Tibial nerve (tissue), 4 donors: ENCODE measurements at regions not wholly inside any gene's neighbourhood (a gene's known extent, or its start where the extent isn't known, plus 50 kb on each side); places are given as distances from the start of the nearest gene placed in this dataset.

Experiments
- DNase-seq, 2 donors: peaks; one replicate each; pipeline ENCODE4 v3.0.0-alpha.2; 2019; ENCODE audit warnings: low spot score in 2 of 2
- H3K27ac ChIP-seq, 4 donors: fragments of 200-600 bp; sonication (generic) in 3 of 4; one replicate each; pipeline ENCODE4 v1.5.1; 2017 to 2019; ENCODE audit warnings: mild to moderate bottlenecking in 1 of 4
- H3K27me3 ChIP-seq, 2 donors: fragments of 200-600 bp; sonication (generic) in 1 of 2; one replicate each; pipeline versions ENCODE4 v1.5.1 to v1.6.0; 2017 to 2019
- H3K36me3 ChIP-seq, 3 donors: fragments of 200-600 bp; sonication (generic); one replicate each; pipeline ENCODE4 v1.5.1; 2018 to 2019
- H3K4me1 ChIP-seq, 4 donors: fragments of 200-600 bp; sonication (generic) in 3 of 4; one replicate each; pipeline ENCODE4 v1.5.1; 2017 to 2019
- H3K4me3 ChIP-seq, 4 donors: fragments of 200-600 bp; sonication (generic) in 3 of 4; one replicate each; pipeline ENCODE4 v1.5.1; 2017 to 2019; ENCODE audit warnings: mild to moderate bottlenecking in 1 of 4, moderate library complexity in 1 of 4
- H3K9me3 ChIP-seq, 4 donors: fragments of 200-600 bp; sonication (generic) in 3 of 4; one replicate each; pipeline ENCODE4 v1.5.1; 2017 to 2019
- EP300 ChIP-seq, 2 donors: sonication (generic); formaldehyde crosslinking; IDR thresholded peaks; one replicate each; pipeline ENCODE4 v1.6.1; 2017; ENCODE audit warnings: antibody characterized with exemption in 2 of 2, mild to moderate bottlenecking in 1 of 2
- POLR2A ChIP-seq, 2 donors: fragments of 450-650 bp; IDR thresholded peaks; one replicate each; pipeline ENCODE4 v1.6.1; 2017; ENCODE audit warnings: antibody characterized with exemption in 2 of 2, mild to moderate bottlenecking in 2 of 2, moderate library complexity in 2 of 2
- WGBS, 2 donors: methylation state at CpG; one replicate each; pipeline ENCODE4 v1.1.5; 2018; 5-methylcytosine and 5-hydroxymethylcytosine counted together
- TF ChIP-seq, protein P1 (sequence below), 5 experiments: fragments of 200-600 bp in 3 of 5; fragments of 450-650 bp in 2 of 5; sonication (generic) in 3 of 5; IDR thresholded peaks; one replicate each; pipeline ENCODE4 v1.5.1; 2016 to 2019; ENCODE audit warnings: antibody characterized with exemption in 5 of 5, mild to moderate bottlenecking in 3 of 5, moderate library complexity in 2 of 5

DNA sequence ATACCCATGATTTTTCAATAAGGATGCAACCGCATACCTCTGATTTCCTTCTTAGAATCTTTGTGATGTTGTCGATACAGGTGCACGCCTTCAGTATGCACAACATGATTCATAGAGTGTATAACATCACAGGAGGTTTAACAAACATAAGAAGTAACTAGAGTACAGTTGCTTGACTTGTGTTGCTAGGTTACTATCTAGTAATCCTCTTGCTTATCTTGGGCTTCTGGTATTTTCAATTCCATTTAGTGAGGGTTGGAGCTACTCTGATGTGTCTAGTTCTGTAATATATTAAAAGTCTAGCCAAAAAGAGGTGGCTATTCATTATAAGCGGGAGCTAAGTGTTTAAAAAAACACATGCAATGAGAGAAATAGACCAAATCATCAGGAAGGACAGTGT is 85.5 kb upstream of the TENT5A start:
- Histone ChIP-seq H3K27ac (no peak overlapping the region), H3K36me3 (no peaks in the 10 kb centered on the region), H3K9me3 (no peaks in the 10 kb centered on the region), H3K27me3 (no peaks in the 10 kb centered on the region), H3K4me1 (no peaks in the 10 kb centered on the region), H3K4me3 (no peak overlapping the region)
- WGBS, 2 donors, result 92 to 97% methylated on average over 4 of the region's 4 CpGs
- DNase-seq, result no peak
- no peak for TF ChIP-seq POLR2A (IDR thresholded peaks at IDR 0.05)
- TF ChIP-seq, protein P1, sequence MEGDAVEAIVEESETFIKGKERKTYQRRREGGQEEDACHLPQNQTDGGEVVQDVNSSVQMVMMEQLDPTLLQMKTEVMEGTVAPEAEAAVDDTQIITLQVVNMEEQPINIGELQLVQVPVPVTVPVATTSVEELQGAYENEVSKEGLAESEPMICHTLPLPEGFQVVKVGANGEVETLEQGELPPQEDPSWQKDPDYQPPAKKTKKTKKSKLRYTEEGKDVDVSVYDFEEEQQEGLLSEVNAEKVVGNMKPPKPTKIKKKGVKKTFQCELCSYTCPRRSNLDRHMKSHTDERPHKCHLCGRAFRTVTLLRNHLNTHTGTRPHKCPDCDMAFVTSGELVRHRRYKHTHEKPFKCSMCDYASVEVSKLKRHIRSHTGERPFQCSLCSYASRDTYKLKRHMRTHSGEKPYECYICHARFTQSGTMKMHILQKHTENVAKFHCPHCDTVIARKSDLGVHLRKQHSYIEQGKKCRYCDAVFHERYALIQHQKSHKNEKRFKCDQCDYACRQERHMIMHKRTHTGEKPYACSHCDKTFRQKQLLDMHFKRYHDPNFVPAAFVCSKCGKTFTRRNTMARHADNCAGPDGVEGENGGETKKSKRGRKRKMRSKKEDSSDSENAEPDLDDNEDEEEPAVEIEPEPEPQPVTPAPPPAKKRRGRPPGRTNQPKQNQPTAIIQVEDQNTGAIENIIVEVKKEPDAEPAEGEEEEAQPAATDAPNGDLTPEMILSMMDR (IDR thresholded peaks at IDR 0.05), result no peak
- TF ChIP-seq EP300 (IDR thresholded peaks at IDR 0.05), result no peak

DNA sequence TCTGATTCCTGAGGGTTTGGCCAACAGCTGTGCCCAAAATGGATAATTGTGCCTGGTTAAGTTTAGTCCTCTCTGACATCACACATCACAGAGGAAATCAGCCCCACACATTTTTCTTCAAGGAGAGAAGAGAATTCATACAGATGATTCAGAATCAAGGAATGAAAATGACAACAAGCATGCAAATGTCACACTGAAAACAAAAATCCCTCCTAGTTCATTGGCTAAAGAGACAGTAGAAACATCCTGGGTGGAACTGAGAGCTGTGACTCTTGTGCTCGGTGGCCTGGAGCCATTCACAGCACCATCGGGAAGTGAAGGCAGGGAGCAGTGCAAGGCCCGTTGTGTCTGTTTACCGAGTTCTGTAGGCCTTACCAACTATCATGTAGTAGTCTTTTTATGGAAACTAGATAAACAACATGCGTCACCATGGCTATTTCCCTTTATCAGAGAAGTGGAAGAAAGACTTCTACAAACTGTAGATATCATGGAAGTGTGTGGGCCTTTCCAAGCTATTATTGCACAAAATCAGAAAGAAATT is 81.7 kb upstream of the TENT5A start:
- 64 to 73% methylated on average over 5 of the region's 5 CpGs for WGBS, 2 donors
- Histone ChIP-seq H3K36me3 (no peaks in the 10 kb centered on the region), H3K9me3 (no peaks in the 10 kb centered on the region), H3K27me3 (no peaks in the 10 kb centered on the region), H3K4me1 (peaks cover 0 to 4% (median 0%) of the 10 kb centered on the region in 4 donors), H3K27ac (peak overlapping the region in 1 of 4 donors; percentile 10), H3K4me3 (no peak overlapping the region)
- TF ChIP-seq, protein P1 (IDR thresholded peaks at IDR 0.05), result no peak
- TF ChIP-seq POLR2A (IDR thresholded peaks at IDR 0.05), result no peak
- no peak for TF ChIP-seq EP300 (IDR thresholded peaks at IDR 0.05)
- no peak for DNase-seq

DNA sequence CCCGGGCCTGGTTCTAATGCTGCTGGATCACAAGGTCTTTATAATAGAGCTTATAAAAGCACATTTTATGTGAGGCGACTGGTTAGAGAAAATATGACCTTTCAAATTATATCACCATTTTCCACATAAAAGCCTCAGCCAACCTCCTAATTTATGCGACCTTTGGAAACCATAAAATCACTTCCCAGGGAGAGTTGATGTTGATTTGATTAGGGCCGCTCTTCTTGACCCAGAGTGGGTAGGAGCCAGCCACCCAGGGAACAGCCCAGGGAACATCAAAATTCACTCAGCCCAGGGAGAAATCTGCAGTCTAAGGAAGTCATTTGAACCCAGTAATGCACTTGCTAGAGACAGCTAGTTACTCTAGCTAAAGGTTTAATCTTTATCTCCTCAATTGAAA is 79.8 kb upstream of the TENT5A start:
- TF ChIP-seq POLR2A (IDR thresholded peaks at IDR 0.05), result no peak
- peaks cover 0 to 4% (median 0%) of the 10 kb centered on the region in 4 donors for H3K4me1 ChIP-seq
- H3K27ac ChIP-seq, result no peak overlapping the region
- H3K36me3 ChIP-seq, result no peaks in the 10 kb centered on the region
- no peaks in the 10 kb centered on the region for H3K27me3 ChIP-seq
- no peak overlapping the region for H3K4me3 ChIP-seq
- DNase-seq, result no peak
- H3K9me3 ChIP-seq, result peaks cover 0 to 6% (median 0%) of the 10 kb centered on the region in 4 donors
- 32 to 38% methylated on average over 4 of the region's 4 CpGs for WGBS, 2 donors

DNA sequence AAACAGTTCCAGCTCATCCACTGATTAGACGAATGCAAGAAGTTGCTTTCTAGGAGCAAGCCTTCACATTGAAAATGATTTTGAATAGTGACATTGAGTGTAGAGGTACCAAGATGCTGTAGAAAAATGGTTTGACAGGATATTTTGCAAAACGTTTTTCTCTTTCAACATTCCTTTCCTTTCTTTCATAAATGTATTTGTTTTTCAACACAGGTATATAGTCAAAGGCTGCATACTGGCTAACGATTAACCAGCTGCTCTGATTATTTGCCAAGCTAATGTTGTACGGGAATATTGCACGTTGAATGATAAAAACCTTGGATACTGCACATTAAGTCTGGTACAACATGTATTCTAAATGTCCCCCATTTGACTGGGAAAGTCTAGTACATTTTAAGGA is 78.8 kb upstream of the TENT5A start:
- Histone ChIP-seq H3K4me3 (no peak overlapping the region), H3K9me3 (peaks cover 0 to 14% (median 4%) of the 10 kb centered on the region in 4 donors), H3K36me3 (no peaks in the 10 kb centered on the region), H3K27me3 (no peaks in the 10 kb centered on the region), H3K4me1 (peaks cover 0 to 4% (median 0%) of the 10 kb centered on the region in 4 donors), H3K27ac (no peak overlapping the region)
- TF ChIP-seq EP300 (IDR thresholded peaks at IDR 0.05), result no peak
- TF ChIP-seq, protein P1 (IDR thresholded peaks at IDR 0.05), result no peak
- TF ChIP-seq POLR2A (IDR thresholded peaks at IDR 0.05), result no peak
- no peak for DNase-seq
- WGBS, 2 donors, result 77 to 78% methylated on average over 5 of the region's 5 CpGs

DNA sequence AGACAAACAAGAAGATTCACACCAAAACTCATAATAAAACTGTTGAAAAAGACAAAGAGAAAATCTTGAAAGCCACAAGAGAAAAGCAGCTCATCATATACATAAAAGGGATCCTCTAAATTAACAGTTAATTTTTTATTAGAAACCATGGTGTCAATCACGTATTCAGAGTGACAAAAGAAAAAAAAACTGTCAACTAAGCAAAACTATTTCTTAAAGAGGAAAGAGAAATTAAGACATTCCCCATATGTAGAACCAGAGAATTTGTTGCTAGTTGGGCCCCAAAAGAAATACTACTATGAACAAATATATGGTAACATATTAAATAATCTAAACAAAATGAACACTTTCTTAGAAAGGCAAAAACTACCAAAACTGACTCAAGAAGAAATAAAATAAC is 74.3 kb upstream of the TENT5A start:
- no peak for TF ChIP-seq POLR2A (IDR thresholded peaks at IDR 0.05)
- TF ChIP-seq EP300 (IDR thresholded peaks at IDR 0.05), result no peak
- TF ChIP-seq, protein P1 (IDR thresholded peaks at IDR 0.05), result no peak
- Histone ChIP-seq H3K4me3 (no peak overlapping the region), H3K36me3 (no peaks in the 10 kb centered on the region), H3K9me3 (peaks cover 0 to 17% (median 4%) of the 10 kb centered on the region in 4 donors), H3K27ac (no peak overlapping the region), H3K4me1 (no peaks in the 10 kb centered on the region), H3K27me3 (no peaks in the 10 kb centered on the region)
- 0 to 52% methylated on average over 1 of the region's 1 CpG for WGBS, 2 donors
- no peak for DNase-seq

DNA sequence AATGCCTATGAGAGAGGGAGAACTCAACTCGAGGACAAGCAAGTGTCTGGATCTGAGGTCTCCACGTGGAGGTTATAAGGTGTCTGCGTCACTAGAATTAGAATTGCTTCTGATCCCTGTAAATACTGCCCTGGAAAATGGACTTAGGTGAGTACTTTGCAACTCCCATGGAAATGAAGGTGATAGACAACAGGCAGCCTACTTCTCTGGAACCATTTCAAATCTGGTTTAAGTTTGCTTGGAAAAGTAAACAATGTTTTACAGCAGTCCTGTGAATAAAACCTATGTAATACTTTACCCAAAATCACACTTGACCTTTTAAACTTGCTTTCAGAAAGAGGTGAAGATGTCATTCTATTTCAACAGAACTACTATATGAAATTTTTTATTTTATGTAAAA is 70.1 kb upstream of the TENT5A start:
- WGBS, 2 donors, result 84 to 85% methylated on average over 3 of the region's 3 CpGs
- TF ChIP-seq, protein P1 (IDR thresholded peaks at IDR 0.05), result no peak
- no peak for TF ChIP-seq EP300 (IDR thresholded peaks at IDR 0.05)
- TF ChIP-seq POLR2A (IDR thresholded peaks at IDR 0.05), result no peak
- Histone ChIP-seq H3K9me3 (peaks cover 0 to 13% (median 4%) of the 10 kb centered on the region in 4 donors), H3K36me3 (no peaks in the 10 kb centered on the region), H3K27ac (no peak overlapping the region), H3K27me3 (no peaks in the 10 kb centered on the region), H3K4me1 (no peaks in the 10 kb centered on the region), H3K4me3 (no peak overlapping the region)
- no peak for DNase-seq
